Mesenchymal stem cell (in vitro differentiated cells and primary cell): ENCODE measurements at regions not wholly inside any gene's neighbourhood (a gene's known extent, or its start where the extent isn't known, plus 50 kb on each side); places are given as distances from the start of the nearest gene placed in this dataset.

Experiments
- DNase-seq: peaks from one replicate; pipeline ENCODE4 v3.0.0-alpha.2; 2013
- H2AFZ ChIP-seq: one replicate; pipeline ENCODE4 v1.6.1; 2013; ENCODE audit warnings: low read depth, mild to moderate bottlenecking, control low read depth, inconsistent platforms, low read length, moderate library complexity
- H2AK5ac ChIP-seq: 2 replicates; pipeline ENCODE4 v1.6.1; 2013; ENCODE audit warnings: low read length, moderate library complexity, mild to moderate bottlenecking, inconsistent platforms; ENCODE audit not compliant: severe bottlenecking
- H2BK120ac ChIP-seq: one replicate; pipeline ENCODE4 v1.6.1; 2013; ENCODE audit warnings: low read depth, mild to moderate bottlenecking, inconsistent platforms, low read length, moderate library complexity
- H2BK12ac ChIP-seq, 2 experiments: one replicate each; pipeline ENCODE4 v1.6.1; 2013; ENCODE audit warnings: inconsistent platforms in 2 of 2, low read length in 2 of 2, mild to moderate bottlenecking in 2 of 2, moderate library complexity in 2 of 2, control low read depth in 1 of 2
- H2BK15ac ChIP-seq: one replicate; pipeline ENCODE4 v1.6.1; 2013; ENCODE audit warnings: mild to moderate bottlenecking, low read depth, inconsistent platforms; ENCODE audit not compliant: poor library complexity, severe bottlenecking
- H2BK5ac ChIP-seq: 2 replicates; pipeline ENCODE4 v1.6.1; 2013; ENCODE audit warnings: low read depth, mild to moderate bottlenecking, low read length, control low read depth, inconsistent platforms; ENCODE audit not compliant: poor library complexity, severe bottlenecking
- H3K14ac ChIP-seq, 2 experiments: one replicate each; pipeline ENCODE4 v1.6.1; 2013; ENCODE audit warnings: inconsistent platforms in 2 of 2, low read length in 2 of 2, control low read depth in 1 of 2, mild to moderate bottlenecking in 1 of 2, moderate library complexity in 1 of 2
- H3K18ac ChIP-seq, 2 experiments: one replicate each; pipeline ENCODE4 v1.6.1; 2013; ENCODE audit warnings: inconsistent platforms in 2 of 2, low read length in 2 of 2, control low read depth in 1 of 2, low read depth in 1 of 2, mild to moderate bottlenecking in 1 of 2
- H3K23ac ChIP-seq, 2 experiments: one replicate each; pipeline ENCODE4 v1.6.1; 2013; ENCODE audit warnings: inconsistent platforms in 2 of 2, low read length in 2 of 2, mild to moderate bottlenecking in 2 of 2, moderate library complexity in 2 of 2, control low read depth in 1 of 2
- H3K27ac ChIP-seq: 2 replicates; pipeline ENCODE4 v1.5.1; 2013; ENCODE audit warnings: mild to moderate bottlenecking, moderate library complexity, low read length, control low read depth, inconsistent platforms; ENCODE audit not compliant: poor library complexity, severe bottlenecking
- H3K27me3 ChIP-seq, 2 experiments: 2 replicates each; pipeline versions ENCODE4 v1.6.1 to v1.7.0; 2013; ENCODE audit warnings: low read length in 2 of 2, mild to moderate bottlenecking in 2 of 2, moderate library complexity in 2 of 2, control low read depth in 1 of 2, inconsistent platforms in 1 of 2; ENCODE audit not compliant: control insufficient read depth in 1 of 2, insufficient read depth in 1 of 2
- H3K36me3 ChIP-seq, 2 experiments: 2 replicates each; pipeline versions ENCODE4 v1.6.1 to v1.7.0; 2013; ENCODE audit warnings: low read length in 2 of 2, control low read depth in 1 of 2, inconsistent platforms in 1 of 2, low read depth in 1 of 2, mild to moderate bottlenecking in 1 of 2; ENCODE audit not compliant: insufficient read depth in 2 of 2, control insufficient read depth in 1 of 2
- H3K4ac ChIP-seq, 2 experiments: one replicate each; pipeline ENCODE4 v1.6.1; 2013; ENCODE audit warnings: inconsistent platforms in 2 of 2, low read length in 2 of 2, mild to moderate bottlenecking in 2 of 2, moderate library complexity in 2 of 2, control low read depth in 1 of 2, low read depth in 1 of 2
- H3K4me1 ChIP-seq: 2 replicates; pipeline ENCODE4 v1.6.1; 2013; ENCODE audit warnings: low read depth, low read length, control low read depth; ENCODE audit not compliant: control insufficient read depth, insufficient read depth
- H3K4me2 ChIP-seq: 2 replicates; pipeline ENCODE4 v1.6.1; 2013; ENCODE audit warnings: low read length, mild to moderate bottlenecking, inconsistent platforms; ENCODE audit not compliant: poor library complexity, severe bottlenecking
- H3K4me3 ChIP-seq, 2 experiments: 2 replicates each; pipeline versions ENCODE4 v1.5.1 to v1.7.0; 2013; ENCODE audit warnings: low read length in 2 of 2, mild to moderate bottlenecking in 2 of 2, control low read depth in 1 of 2, low read depth in 1 of 2; ENCODE audit not compliant: insufficient read depth in 1 of 2
- H3K79me1 ChIP-seq: replicated peaks from 2 replicates; pipeline ENCODE4 v1.6.1; 2013; ENCODE audit warnings: mild to moderate bottlenecking, control low read depth, low read length, inconsistent platforms; ENCODE audit not compliant: poor library complexity, severe bottlenecking
- H3K9ac ChIP-seq: 2 replicates; pipeline ENCODE4 v1.7.0; 2013; ENCODE audit warnings: mild to moderate bottlenecking, low read length, moderate library complexity
- H3K9me3 ChIP-seq: 2 replicates; pipeline ENCODE4 v1.7.0; 2013; ENCODE audit warnings: mild to moderate bottlenecking, low read length; ENCODE audit not compliant: control insufficient read depth
- H4K8ac ChIP-seq: one replicate; pipeline ENCODE4 v1.6.1; 2013; ENCODE audit warnings: inconsistent platforms, mild to moderate bottlenecking, low read length, moderate library complexity
- H4K91ac ChIP-seq: one replicate; pipeline ENCODE4 v1.6.1; 2013; ENCODE audit warnings: mild to moderate bottlenecking, low read length, inconsistent platforms
- WGBS: methylation state at CpG from one replicate; pipeline ENCODE4 v1.1.7; 2013; ENCODE audit warnings: mixed read lengths; 5-methylcytosine and 5-hydroxymethylcytosine counted together

DNA sequence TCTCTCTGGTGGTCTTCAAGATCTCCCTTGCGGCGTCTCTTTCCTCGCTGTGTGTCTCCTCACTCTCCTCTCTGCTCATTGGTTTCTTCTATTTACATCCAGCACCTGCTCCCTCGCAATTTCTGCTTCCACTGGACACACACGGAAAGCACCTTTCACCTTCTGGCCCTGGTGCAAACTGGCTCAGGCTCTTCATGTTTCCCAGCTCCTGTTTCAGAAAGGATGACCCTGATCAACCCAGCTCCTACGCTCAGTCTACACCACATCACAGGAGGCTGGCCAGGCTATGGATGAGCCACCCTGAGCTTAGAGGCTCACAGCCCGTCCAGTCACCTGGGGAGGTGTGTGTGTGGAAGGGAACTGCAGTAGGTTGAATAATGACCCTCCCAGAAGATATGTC lies 72.7 kb downstream of the MCFD2 start:
- no peak overlapping the region for H3K14ac ChIP-seq
- H2BK120ac ChIP-seq, result no peak overlapping the region
- no peak overlapping the region for H3K23ac ChIP-seq
- H3K4me1 ChIP-seq, result peaks cover 13% of the 10 kb centered on the region
- no peak overlapping the region for H2BK15ac ChIP-seq
- H3K4me2 ChIP-seq, result no peak overlapping the region
- no peak overlapping the region for H3K4ac ChIP-seq
- H4K8ac ChIP-seq, result no peak overlapping the region
- H3K36me3 ChIP-seq, result no peaks in the 10 kb centered on the region
- no peak overlapping the region for H2AFZ ChIP-seq
- H3K4me3 ChIP-seq, result no peak overlapping the region
- WGBS, result 97% methylated on average over 5 of the region's 7 CpGs
- no peak overlapping the region for H2AK5ac ChIP-seq
- no peak overlapping the region for H4K91ac ChIP-seq
- no peak overlapping the region for H2BK5ac ChIP-seq
- no peak overlapping the region for H2BK12ac ChIP-seq
- no peak for DNase-seq
- no peaks in the 10 kb centered on the region for H3K9me3 ChIP-seq
- H3K18ac ChIP-seq, result no peak overlapping the region
- no peaks in the 10 kb centered on the region for H3K27me3 ChIP-seq
- no peak overlapping the region for H3K27ac ChIP-seq
- H3K9ac ChIP-seq, result no peak overlapping the region
- no peaks in the 10 kb centered on the region for H3K79me1 ChIP-seq

DNA sequence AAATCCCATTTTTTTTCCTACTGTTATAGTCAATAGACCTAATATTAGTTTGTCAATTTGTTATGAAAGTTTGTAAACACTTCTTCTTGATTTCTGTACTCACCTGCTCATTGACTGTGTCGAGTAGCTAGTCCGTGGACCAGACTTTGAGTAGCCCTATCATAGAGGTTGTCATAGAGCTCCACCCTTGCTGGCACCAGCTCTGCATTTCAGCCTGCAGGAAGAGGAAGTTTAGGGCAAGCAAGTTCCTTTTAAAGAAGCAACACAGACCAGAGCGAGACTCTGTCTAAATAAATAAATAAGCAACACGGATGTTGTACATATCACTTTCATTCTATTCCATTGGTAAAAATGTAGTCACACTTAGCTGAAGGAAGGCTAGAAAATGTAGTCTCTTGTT lies 74.0 kb downstream of the MCFD2 start:
- H4K8ac ChIP-seq, result no peak overlapping the region
- H3K79me1 ChIP-seq, result no peaks in the 10 kb centered on the region
- DNase-seq, result no peak
- H3K14ac ChIP-seq, result no peak overlapping the region
- H2BK15ac ChIP-seq, result no peak overlapping the region
- no peak overlapping the region for H3K4ac ChIP-seq
- H2AFZ ChIP-seq, result no peak overlapping the region
- no peak overlapping the region for H4K91ac ChIP-seq
- H3K23ac ChIP-seq, result no peak overlapping the region
- no peak overlapping the region for H3K9ac ChIP-seq
- no peak overlapping the region for H3K27ac ChIP-seq
- WGBS, result 94% methylated on average over 2 of the region's 4 CpGs
- no peaks in the 10 kb centered on the region for H3K36me3 ChIP-seq
- no peak overlapping the region for H3K18ac ChIP-seq
- no peak overlapping the region for H2BK12ac ChIP-seq
- H3K27me3 ChIP-seq, result no peaks in the 10 kb centered on the region
- no peak overlapping the region for H3K4me3 ChIP-seq
- H2AK5ac ChIP-seq, result no peak overlapping the region
- no peak overlapping the region for H2BK5ac ChIP-seq
- H3K4me1 ChIP-seq, result peaks cover under 1% of the 10 kb centered on the region
- H3K9me3 ChIP-seq, result no peaks in the 10 kb centered on the region
- no peak overlapping the region for H3K4me2 ChIP-seq
- H2BK120ac ChIP-seq, result no peak overlapping the region

GRCh38 chr2:46839045-46839444 lies 76.6 kb downstream of the MCFD2 start:
- DNase-seq, result no peak
- Histone ChIP-seq H2AFZ (no peak overlapping the region), H2BK120ac (no peak overlapping the region), H3K4ac (no peak overlapping the region), H2BK15ac (no peak overlapping the region), H3K9me3 (no peaks in the 10 kb centered on the region), H3K36me3 (no peaks in the 10 kb centered on the region), H3K4me2 (no peak overlapping the region), H3K27me3 (no peaks in the 10 kb centered on the region), H3K9ac (no peak overlapping the region), H3K4me3 (no peak overlapping the region), H3K23ac (no peak overlapping the region), H2AK5ac (no peak overlapping the region), H4K91ac (no peak overlapping the region), H2BK12ac (no peak overlapping the region), H4K8ac (peak overlapping the region; percentile 33), H2BK5ac (no peak overlapping the region), H3K79me1 (no peaks in the 10 kb centered on the region), H3K14ac (no peak overlapping the region), H3K18ac (peak overlapping the region; percentile 10 to 44), H3K4me1 (peaks cover 9% of the 10 kb centered on the region), H3K27ac (no peak overlapping the region)
- WGBS, result 96% methylated on average over 3 of the region's 3 CpGs

- Histone ChIP-seq H3K9me3 (peaks cover 9% of the 10 kb centered on the region), H4K8ac (no peak overlapping the region), H3K4me1 (peaks cover 9% of the 10 kb centered on the region), H3K23ac (no peak overlapping the region), H3K27me3 (no peaks in the 10 kb centered on the region), H3K36me3 (no peaks in the 10 kb centered on the region), H3K27ac (no peak overlapping the region), H2BK12ac (no peak overlapping the region), H2BK5ac (no peak overlapping the region), H3K79me1 (no peaks in the 10 kb centered on the region), H2BK15ac (no peak overlapping the region), H3K4me3 (no peak overlapping the region), H2BK120ac (no peak overlapping the region), H3K9ac (no peak overlapping the region), H2AK5ac (no peak overlapping the region), H2AFZ (no peak overlapping the region), H3K14ac (no peak overlapping the region), H3K4me2 (no peak overlapping the region), H4K91ac (no peak overlapping the region), H3K4ac (no peak overlapping the region), H3K18ac (no peak overlapping the region)
- 94% methylated on average over 4 of the region's 5 CpGs for WGBS
- DNase-seq, result no peak
Measured at GRCh38 chr2:46837704-46838103, 77.9 kb downstream of the MCFD2 start.
